ENCODE measurements at regions not wholly inside any gene's neighbourhood (a gene's known extent, or its start where the extent isn't known, plus 50 kb on each side); places are given as distances from the start of the nearest gene placed in this dataset.

- H3K4me1 ChIP-seq (ENCODE audit: control insufficient read depth in 1 of 2, insufficient read depth in 2 of 2, low read length in 2 of 2): no peaks in the 10 kb centered on the region
- peaks cover 36% of the 10 kb centered on the region; the same call in 1 of the 2 replicates for H3K27me3 ChIP-seq (ENCODE audit: insufficient read depth, low read length)
- no peak overlapping the region for H2AFZ ChIP-seq (ENCODE audit: low read depth, low read length, poor library complexity, severe bottlenecking)
- TF ChIP-seq CEBPB (IDR thresholded peaks at IDR 0.05; ENCODE audit: low read depth): no peak
- TF ChIP-seq ELF1 (IDR thresholded peaks at IDR 0.05; ENCODE audit: borderline replicate concordance, low read depth): no peak
- TF ChIP-seq JUND (IDR thresholded peaks at IDR 0.05): no peak
- H3K9me2 ChIP-seq (ENCODE audit: insufficient read depth): no peaks in the 10 kb centered on the region
- no peak overlapping the region for H3K4me3 ChIP-seq (replicated peaks in 1 of 2; ENCODE audit: low read depth in 1 of 2, low read length in 2 of 2)
- no peaks in the 10 kb centered on the region for H3K36me3 ChIP-seq (ENCODE audit: control insufficient read depth in 1 of 2, insufficient read depth in 2 of 2, low read length in 2 of 2)
- no peaks in the 10 kb centered on the region for H3K79me2 ChIP-seq (ENCODE audit: insufficient read depth, low read length)
- ChIA-PET RAD21 (ENCODE audit: low non-redundant PET in 1 of 2, low total read pairs in 2 of 2, uncharacterized antibody in 2 of 2, unreplicated experiment in 2 of 2) (no interaction called here), POLR2A (no interaction called here), CTCF (no interaction called here)
- intact Hi-C loops (cut with micrococcal nuclease): no loop called here
- no TSS peak for BruUV-seq (replicated peaks)
- ATAC-seq (no peak), DNase-seq (ENCODE audit: low read depth, low spot score) (no peak)
- no peak overlapping the region for H3K27ac ChIP-seq (ENCODE audit: low read depth, low read length)
- H3K9me3 ChIP-seq (ENCODE audit: control insufficient read depth in 1 of 2, insufficient read depth in 1 of 2, low read depth in 1 of 2, low read length in 2 of 2): no peaks in the 10 kb centered on the region
- H3K9ac ChIP-seq (ENCODE audit: low read length): no peak overlapping the region
- no peaks in the 10 kb centered on the region for H4K20me1 ChIP-seq (ENCODE audit: insufficient read depth)
- H3K4me2 ChIP-seq (ENCODE audit: low read length): no peak overlapping the region
Observed at GRCh38 chr12:105986779-105987684, 151.7 kb downstream of the NUAK1 start.

- RAD21 ChIA-PET (ENCODE audit: low non-redundant PET in 1 of 2, low total read pairs in 2 of 2, uncharacterized antibody in 2 of 2, unreplicated experiment in 2 of 2): no interaction called here
- CTCF ChIA-PET: no interaction called here
- Histone ChIP-seq H3K9ac (ENCODE audit: low read length) (no peak overlapping the region), H3K4me1 (ENCODE audit: control insufficient read depth in 1 of 2, insufficient read depth in 2 of 2, low read length in 2 of 2) (no peaks in the 10 kb centered on the region), H2AFZ (ENCODE audit: low read depth, low read length, poor library complexity, severe bottlenecking) (no peak overlapping the region), H3K27me3 (ENCODE audit: insufficient read depth, low read length) (peaks cover 40% of the 10 kb centered on the region), H3K27ac (ENCODE audit: low read depth, low read length) (no peak overlapping the region), H3K9me2 (ENCODE audit: insufficient read depth) (no peaks in the 10 kb centered on the region), H3K4me2 (ENCODE audit: low read length) (no peak overlapping the region), H4K20me1 (ENCODE audit: insufficient read depth) (no peaks in the 10 kb centered on the region), H3K79me2 (ENCODE audit: insufficient read depth, low read length) (no peaks in the 10 kb centered on the region), H3K4me3 (replicated peaks in 1 of 2; ENCODE audit: low read depth in 1 of 2, low read length in 2 of 2) (no peak overlapping the region), H3K36me3 (ENCODE audit: control insufficient read depth in 1 of 2, insufficient read depth in 2 of 2, low read length in 2 of 2) (no peaks in the 10 kb centered on the region), H3K9me3 (ENCODE audit: control insufficient read depth in 1 of 2, insufficient read depth in 1 of 2, low read depth in 1 of 2, low read length in 2 of 2) (no peaks in the 10 kb centered on the region)
- intact Hi-C loops (cut with micrococcal nuclease): no loop called here
- no peak for ATAC-seq
- DNase-seq (ENCODE audit: low read depth, low spot score): no peak
- POLR2A ChIA-PET: no interaction called here
- TF ChIP-seq YY1 (IDR thresholded peaks at IDR 0.05; ENCODE audit: extremely low read depth, insufficient replicate concordance, low read depth, low read length) (no peak), CEBPB (IDR thresholded peaks at IDR 0.05; ENCODE audit: low read depth) (no peak), ZNF274 (IDR thresholded peaks at IDR 0.05; ENCODE audit: low read depth, low read length) (no peak), SIN3A (IDR thresholded peaks at IDR 0.05; ENCODE audit: low read depth) (no peak), SP1 (IDR thresholded peaks at IDR 0.05; ENCODE audit: low read depth) (no peak), CTCF (IDR thresholded peaks at IDR 0.05 in 2 of 3, conservative IDR thresholded peaks at IDR 0.05 in 1 of 3; ENCODE audit: borderline replicate concordance in 1 of 3, insufficient read depth in 1 of 3, low read depth in 2 of 3, low read length in 2 of 3) (no peak), ZBTB33 (IDR thresholded peaks at IDR 0.05; ENCODE audit: extremely low read depth, insufficient replicate concordance, low read length) (no peak), ATF3 (IDR thresholded peaks at IDR 0.05) (no peak)
- no TSS peak for BruUV-seq (replicated peaks)
Observed at GRCh38 chr12:105987685-105988035, 151.1 kb downstream of the NUAK1 start.
